ENCODE measurements at regions not wholly inside any gene's neighbourhood (a gene's known extent, or its start where the extent isn't known, plus 50 kb on each side); places are given as distances from the start of the nearest gene placed in this dataset.

DNA sequence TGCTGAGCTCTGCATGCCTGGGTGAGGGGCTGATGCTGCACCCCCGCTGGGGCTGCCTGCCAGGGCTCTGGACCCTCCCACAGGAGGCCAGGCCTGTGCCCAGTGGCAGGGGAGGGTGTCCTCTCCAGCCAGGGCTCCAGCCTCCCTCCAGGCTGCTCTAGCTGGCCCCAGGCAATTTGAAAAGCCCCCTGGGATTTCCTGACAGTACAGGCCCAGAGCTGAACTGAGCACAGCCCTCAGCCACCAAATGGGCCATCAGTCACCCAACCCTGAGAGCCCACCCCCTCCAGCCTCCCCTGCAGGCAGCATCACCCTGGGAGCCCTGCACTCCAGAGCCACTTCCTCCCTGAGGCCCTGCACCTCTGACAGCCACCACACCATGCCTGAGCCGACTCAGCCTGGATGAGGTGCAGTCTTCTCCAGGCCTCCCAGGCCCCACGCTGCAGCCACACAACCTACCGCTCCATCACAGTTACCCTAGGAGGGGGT, 101.8 kb upstream of the RET start:
- TF ChIP-seq CTCF (conservative IDR thresholded peaks at IDR 0.05): no peak
- no peak for TF ChIP-seq ZFX (IDR thresholded peaks at IDR 0.05)
